Panc1 (cell line): ENCODE measurements at regions not wholly inside any gene's neighbourhood (a gene's known extent, or its start where the extent isn't known, plus 50 kb on each side); places are given as distances from the start of the nearest gene placed in this dataset.

Source experiments
- ATAC-seq: fragments of 200-7000 bp; cut with Tn5 transposase; 2 replicates; pipeline ENCODE4 v1.9.1; 2020; ENCODE audit warnings: mild to moderate bottlenecking, moderate library complexity
- BruUV-seq: library from RNA; stranded (reverse); fragments of 400-500 nt; replicated peaks from 2 replicates; lab custom pipeline; 2021; lab: Mats Ljungman, UMichigan
- CTCF ChIA-PET: fragments of 300-600 bp; sonication (Branson Sonifier 250); formaldehyde crosslinking; loops from one replicate; lab custom pipeline; 2022; ENCODE audit warnings: antibody characterized with exemption; lab: Charles Lee
- POLR2A ChIA-PET: fragments of 300-600 bp; sonication (Branson Sonifier 250); formaldehyde crosslinking; loops from one replicate; lab custom pipeline; 2022; ENCODE audit warnings: antibody characterized with exemption; lab: Charles Lee
- DNase-seq: peaks from one replicate; pipeline ENCODE4 v3.0.0-alpha.2; 2010; ENCODE audit warnings: low read depth, low spot score
- H3K27ac ChIP-seq: 2 replicates; pipeline ENCODE4 v1.5.1; 2011; ENCODE audit warnings: mild to moderate bottlenecking, low read length, inconsistent platforms
- H3K27me3 ChIP-seq: fragments of 200-500 bp; sonication (Bioruptor generic); 2 replicates; pipeline ENCODE4 v1.6.0; 2014; ENCODE audit warnings: low read length, inconsistent platforms; ENCODE audit not compliant: control insufficient read depth, insufficient read depth
- H3K36me3 ChIP-seq: fragments of 200-500 bp; sonication (Bioruptor generic); 2 replicates; pipeline ENCODE4 v1.5.1; 2014; ENCODE audit warnings: inconsistent platforms, mild to moderate bottlenecking, low read length, moderate library complexity; ENCODE audit not compliant: control insufficient read depth, insufficient read depth
- H3K4me1 ChIP-seq: 2 replicates; pipeline ENCODE4 v1.5.1; 2011; ENCODE audit warnings: inconsistent platforms, mild to moderate bottlenecking, low read length, moderate library complexity; ENCODE audit not compliant: control insufficient read depth, insufficient read depth
- H3K4me3 ChIP-seq, 2 experiments: 2 replicates each; pipeline ENCODE4 v1.5.1; 2011 to 2012; ENCODE audit warnings: low read depth in 2 of 2, low read length in 2 of 2, mild to moderate bottlenecking in 2 of 2, inconsistent platforms in 1 of 2, moderate library complexity in 1 of 2
- H3K9me3 ChIP-seq: fragments of 200-500 bp; sonication (Bioruptor generic); 2 replicates; pipeline ENCODE4 v1.5.1; 2014; ENCODE audit warnings: low read depth, mild to moderate bottlenecking, inconsistent platforms, low read length, moderate library complexity; ENCODE audit not compliant: control insufficient read depth, insufficient read depth
- CTCF ChIP-seq: fragments of 450-650 bp; IDR thresholded peaks from 2 replicates; pipeline ENCODE4 v1.5.1; 2017; ENCODE audit warnings: mild to moderate bottlenecking
- POLR2AphosphoS5 ChIP-seq: IDR thresholded peaks from 2 replicates; pipeline ENCODE4 v1.6.1; 2012; ENCODE audit warnings: mild to moderate bottlenecking, low read depth, low read length, moderate library complexity
- REST ChIP-seq, 2 experiments: IDR thresholded peaks; 2 replicates each; pipeline ENCODE4 v1.6.1; 2011 to 2012; ENCODE audit warnings: low read depth in 2 of 2, control low read depth in 1 of 2, low read length in 1 of 2, mild to moderate bottlenecking in 1 of 2, moderate library complexity in 1 of 2; ENCODE audit not compliant: insufficient read depth in 1 of 2
- SIN3A ChIP-seq: IDR thresholded peaks from 2 replicates; pipeline ENCODE4 v1.6.1; 2012; ENCODE audit warnings: low read depth, mild to moderate bottlenecking, low read length, moderate library complexity, borderline replicate concordance; ENCODE audit not compliant: insufficient read depth
- TCF7L2 ChIP-seq: IDR thresholded peaks from 2 replicates; pipeline ENCODE4 v1.6.1; 2011; ENCODE audit warnings: mild to moderate bottlenecking, low read depth, low read length, inconsistent platforms
- in situ Hi-C: cut with HindIII; loops from 2 replicates; pipeline ENCODE4 v1.10.0; 2016; ENCODE audit warnings: low sequenced_read_pairs, low pct_unique_long_range_greater_than_20kb
- intact Hi-C: fragments of 100-400 bp; cut with micrococcal nuclease; formaldehyde crosslinking; loops from one replicate; pipeline ENCODE4 v1.10.0; 2022; ENCODE audit not compliant: unreplicated experiment

- no peaks in the 10 kb centered on the region for H3K36me3 ChIP-seq
- H3K4me1 ChIP-seq: no peaks in the 10 kb centered on the region
- ChIA-PET POLR2A (no interaction called here), CTCF (no interaction called here)
- TF ChIP-seq CTCF (no peak), SIN3A (no peak)
- no peak for ATAC-seq
- BruUV-seq: no TSS peak
- no peak overlapping the region for H3K27ac ChIP-seq
- intact Hi-C loops: no loop called here
- H3K9me3 ChIP-seq: no peaks in the 10 kb centered on the region
- in situ Hi-C loops: no loop called here
- DNase-seq: no peak
- H3K27me3 ChIP-seq: no peaks in the 10 kb centered on the region
- no peak overlapping the region for H3K4me3 ChIP-seq
Observed at GRCh38 chr14:71582705-71583104, 349.5 kb upstream of the RGS6 start.

GRCh38 chr14:71583194-71583593, 349.0 kb upstream of the RGS6 start:
- Histone ChIP-seq H3K4me1 (no peaks in the 10 kb centered on the region), H3K27ac (no peak overlapping the region), H3K36me3 (no peaks in the 10 kb centered on the region), H3K27me3 (no peaks in the 10 kb centered on the region), H3K9me3 (no peaks in the 10 kb centered on the region), H3K4me3 (no peak overlapping the region)
- DNase-seq (no peak), ATAC-seq (no peak)
- CTCF ChIA-PET: no interaction called here
- TF ChIP-seq REST (IDR thresholded peaks at IDR 0.05; ENCODE audit: insufficient read depth in 1 of 2, low read depth in 2 of 2, low read length in 1 of 2): no peak
- no peak for TF ChIP-seq SIN3A
- TF ChIP-seq TCF7L2: no peak
- no peak for TF ChIP-seq CTCF
- no peak for TF ChIP-seq POLR2AphosphoS5
- BruUV-seq: no TSS peak
- intact Hi-C loops (no loop called here), in situ Hi-C loops (no loop called here)
- POLR2A ChIA-PET: no interaction called here

GRCh38 chr14:71583705-71584104, 348.5 kb upstream of the RGS6 start:
- Histone ChIP-seq H3K9me3 (no peaks in the 10 kb centered on the region), H3K36me3 (no peaks in the 10 kb centered on the region), H3K4me1 (no peaks in the 10 kb centered on the region), H3K4me3 (no peak overlapping the region), H3K27ac (no peak overlapping the region), H3K27me3 (no peaks in the 10 kb centered on the region)
- intact Hi-C loops: no loop called here
- no peak for DNase-seq
- CTCF ChIA-PET: no interaction called here
- TF ChIP-seq REST (IDR thresholded peaks at IDR 0.05; ENCODE audit: insufficient read depth in 1 of 2, low read depth in 2 of 2, low read length in 1 of 2): no peak
- TF ChIP-seq TCF7L2: no peak
- no peak for TF ChIP-seq SIN3A
- no peak for TF ChIP-seq CTCF
- no peak for TF ChIP-seq POLR2AphosphoS5
- ATAC-seq: no peak
- in situ Hi-C loops: no loop called here
- BruUV-seq: no TSS peak
- POLR2A ChIA-PET: no interaction called here
